ENCODE measurements at regions not wholly inside any gene's neighbourhood (a gene's known extent, or its start where the extent isn't known, plus 50 kb on each side); places are given as distances from the start of the nearest gene placed in this dataset.

DNA sequence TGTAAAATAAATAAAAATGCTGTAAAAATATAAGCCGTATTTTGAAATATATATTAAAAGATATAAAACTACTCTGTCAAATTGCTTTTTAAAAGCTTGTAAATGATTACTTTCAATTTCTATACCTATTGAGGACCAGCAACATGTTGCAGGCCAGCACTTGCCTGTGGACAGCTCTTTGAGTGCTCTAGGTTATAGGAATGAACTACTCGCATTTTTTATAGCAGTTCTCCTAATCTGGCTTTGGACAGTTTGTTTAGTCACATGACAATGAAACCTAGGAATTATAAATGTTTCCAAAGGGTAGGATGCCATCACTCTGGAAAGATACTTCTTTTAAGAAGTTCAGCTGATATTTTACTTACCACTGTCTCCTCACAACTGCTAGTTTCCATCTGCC, 117.7 kb upstream of the PTPRZ1 start:
- no peak for TF ChIP-seq CTCF (IDR thresholded peaks at IDR 0.05)
- H3K4me1 Mint-ChIP-seq = peaks cover 8% of the 10 kb centered on the region
- H3K36me3 Mint-ChIP-seq (ENCODE audit: low read depth) = no peaks in the 10 kb centered on the region
- H3K4me3 Mint-ChIP-seq = no peak overlapping the region
- no peaks in the 10 kb centered on the region for H3K9me3 Mint-ChIP-seq
- DNase-seq = no peak
- H3K27me3 Mint-ChIP-seq (ENCODE audit: low read depth, poor library complexity) = peaks cover 5% of the 10 kb centered on the region
- H3K27ac Mint-ChIP-seq = no peak overlapping the region

GRCh38 chr7:121753944-121754343, 119.0 kb upstream of the PTPRZ1 start:
- Mint-ChIP-seq H3K9me3 (no peaks in the 10 kb centered on the region), H3K4me1 (peaks cover 8% of the 10 kb centered on the region), H3K27me3 (ENCODE audit: low read depth, poor library complexity) (peaks cover 5% of the 10 kb centered on the region), H3K4me3 (no peak overlapping the region), H3K27ac (no peak overlapping the region), H3K36me3 (ENCODE audit: low read depth) (no peaks in the 10 kb centered on the region)
- DNase-seq = no peak
- no peak for TF ChIP-seq CTCF (IDR thresholded peaks at IDR 0.05)

DNA sequence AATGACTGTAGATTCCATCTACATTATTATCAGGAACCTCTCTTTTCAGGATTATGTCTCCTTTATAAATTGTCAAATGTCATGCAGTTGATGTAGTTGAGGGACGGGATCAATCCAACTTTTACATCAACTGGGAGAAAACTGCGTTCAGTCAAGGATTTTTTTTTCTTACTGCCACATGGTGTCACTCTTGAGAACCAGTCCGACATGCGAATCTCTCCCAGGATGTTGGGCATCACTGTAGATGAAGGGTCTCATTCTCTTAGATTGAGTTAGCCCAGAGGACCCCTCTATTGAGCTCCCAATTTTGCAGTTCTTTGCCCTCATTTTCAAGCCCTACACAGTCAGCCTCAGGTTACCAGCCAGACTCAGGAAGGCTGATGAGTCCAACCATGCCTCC, 120.3 kb upstream of the PTPRZ1 start:
- H3K27ac Mint-ChIP-seq = no peak overlapping the region

DNA sequence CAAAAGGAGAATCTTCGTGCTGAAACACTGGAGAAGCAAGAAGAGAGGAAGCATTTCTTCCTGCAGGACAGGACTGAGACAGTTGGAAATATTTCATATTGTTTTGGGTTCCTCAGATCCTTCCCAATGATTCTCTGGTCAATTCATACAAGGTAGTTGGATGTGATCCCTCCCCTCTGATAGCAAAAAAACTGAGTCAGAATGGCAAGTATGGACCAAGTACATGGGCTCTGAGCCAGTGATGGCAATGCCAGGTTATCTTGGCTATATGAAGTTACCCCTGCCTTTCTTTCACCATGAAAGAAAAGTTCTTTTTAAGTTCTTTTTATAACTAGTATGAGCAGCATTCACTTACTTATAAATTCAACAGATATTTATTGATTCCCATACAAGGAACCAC, 124.4 kb upstream of the PTPRZ1 start:
- Mint-ChIP-seq H3K4me3 (no peak overlapping the region), H3K4me1 (peaks cover 8% of the 10 kb centered on the region), H3K27ac (no peak overlapping the region), H3K27me3 (ENCODE audit: low read depth, poor library complexity) (peaks cover 5% of the 10 kb centered on the region), H3K36me3 (ENCODE audit: low read depth) (no peaks in the 10 kb centered on the region), H3K9me3 (no peaks in the 10 kb centered on the region)
- no peak for DNase-seq
- TF ChIP-seq CTCF (IDR thresholded peaks at IDR 0.05) = no peak

More for the DNA sequence above, 120.3 kb upstream of the PTPRZ1 start:
- Mint-ChIP-seq H3K4me3 (no peak overlapping the region), H3K27me3 (ENCODE audit: low read depth, poor library complexity) (peaks cover 5% of the 10 kb centered on the region), H3K36me3 (ENCODE audit: low read depth) (no peaks in the 10 kb centered on the region), H3K9me3 (no peaks in the 10 kb centered on the region), H3K4me1 (peaks cover 8% of the 10 kb centered on the region)
- peak; percentile 10 for TF ChIP-seq CTCF (IDR thresholded peaks at IDR 0.05)
- no peak for DNase-seq

DNA sequence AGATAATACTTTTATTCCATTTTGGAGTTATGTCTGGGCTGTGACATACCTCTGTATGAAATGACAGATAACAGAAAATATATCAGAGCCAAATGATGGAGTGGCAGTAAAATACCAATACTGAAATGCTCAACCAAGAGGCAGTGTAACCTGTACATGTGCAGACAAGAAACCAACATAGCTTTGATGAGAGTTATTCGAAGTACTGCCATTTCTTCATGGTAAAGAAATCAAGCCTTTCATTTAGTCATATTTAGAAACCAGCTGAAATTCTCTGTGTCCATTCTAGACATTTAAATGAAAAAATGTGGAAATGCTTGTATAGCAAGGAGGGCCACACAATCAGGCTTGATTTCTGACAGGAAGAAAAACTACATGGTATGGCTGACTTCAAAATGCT, 127.1 kb upstream of the PTPRZ1 start:
- Mint-ChIP-seq H3K27ac (no peak overlapping the region), H3K27me3 (ENCODE audit: low read depth, poor library complexity) (no peaks in the 10 kb centered on the region), H3K4me1 (peaks cover 3% of the 10 kb centered on the region), H3K9me3 (no peaks in the 10 kb centered on the region), H3K36me3 (ENCODE audit: low read depth) (no peaks in the 10 kb centered on the region), H3K4me3 (no peak overlapping the region)
- DNase-seq = no peak
- no peak for TF ChIP-seq CTCF (IDR thresholded peaks at IDR 0.05)

GRCh38 chr7:121744877-121745276, 128.1 kb upstream of the PTPRZ1 start:
- H3K4me3 Mint-ChIP-seq = no peak overlapping the region
- H3K27ac Mint-ChIP-seq = peak overlapping the region; percentile 59
- no peaks in the 10 kb centered on the region for H3K36me3 Mint-ChIP-seq (ENCODE audit: low read depth)
- H3K4me1 Mint-ChIP-seq = no peaks in the 10 kb centered on the region
- DNase-seq = no peak
- TF ChIP-seq CTCF (IDR thresholded peaks at IDR 0.05) = no peak
- no peaks in the 10 kb centered on the region for H3K27me3 Mint-ChIP-seq (ENCODE audit: low read depth, poor library complexity)
- no peaks in the 10 kb centered on the region for H3K9me3 Mint-ChIP-seq

Measured in nephron progenitor cell (in vitro differentiated cells).